Ovary (tissue), 3 donors: ENCODE measurements at regions not wholly inside any gene's neighbourhood (a gene's known extent, or its start where the extent isn't known, plus 50 kb on each side); places are given as distances from the start of the nearest gene placed in this dataset.

Experiments used
- POLR2A ChIP-seq: fragments of 450-650 bp; IDR thresholded peaks from one replicate; pipeline ENCODE4 v1.6.1; 2017; ENCODE audit warnings: antibody characterized with exemption, mild to moderate bottlenecking, moderate library complexity
- TF ChIP-seq, protein P1 (sequence below), 3 donors: fragments of 450-650 bp in 2 of 3; fragments of 200-600 bp in 1 of 3; IDR thresholded peaks; one replicate each; pipeline versions ENCODE4 v1.5.1 to v1.8.0; 2016 to 2022; ENCODE audit warnings: antibody characterized with exemption in 3 of 3, mild to moderate bottlenecking in 1 of 3
- donor health status: DM: no; HTN: no; CAD: no.

DNA sequence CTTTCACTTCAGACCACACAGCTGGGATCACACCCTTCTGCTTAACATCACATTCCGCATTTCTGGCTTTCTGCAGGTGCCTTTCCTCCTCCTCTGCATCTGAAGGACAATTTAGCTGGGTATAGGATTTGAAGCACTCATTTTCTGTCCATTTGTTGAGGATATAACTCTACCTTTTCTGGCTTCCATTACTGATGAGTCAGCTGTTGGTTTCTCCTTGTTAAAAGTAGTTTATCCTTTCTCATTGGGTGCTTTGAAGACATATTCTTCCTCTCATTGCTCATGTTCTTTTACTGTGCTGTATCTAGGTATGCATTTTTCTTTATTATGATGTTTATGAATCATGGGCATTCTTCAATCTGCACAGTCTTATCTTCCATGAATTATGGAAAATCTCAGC lies 199.3 kb upstream of the SOX1 start:
- TF ChIP-seq, protein P1, sequence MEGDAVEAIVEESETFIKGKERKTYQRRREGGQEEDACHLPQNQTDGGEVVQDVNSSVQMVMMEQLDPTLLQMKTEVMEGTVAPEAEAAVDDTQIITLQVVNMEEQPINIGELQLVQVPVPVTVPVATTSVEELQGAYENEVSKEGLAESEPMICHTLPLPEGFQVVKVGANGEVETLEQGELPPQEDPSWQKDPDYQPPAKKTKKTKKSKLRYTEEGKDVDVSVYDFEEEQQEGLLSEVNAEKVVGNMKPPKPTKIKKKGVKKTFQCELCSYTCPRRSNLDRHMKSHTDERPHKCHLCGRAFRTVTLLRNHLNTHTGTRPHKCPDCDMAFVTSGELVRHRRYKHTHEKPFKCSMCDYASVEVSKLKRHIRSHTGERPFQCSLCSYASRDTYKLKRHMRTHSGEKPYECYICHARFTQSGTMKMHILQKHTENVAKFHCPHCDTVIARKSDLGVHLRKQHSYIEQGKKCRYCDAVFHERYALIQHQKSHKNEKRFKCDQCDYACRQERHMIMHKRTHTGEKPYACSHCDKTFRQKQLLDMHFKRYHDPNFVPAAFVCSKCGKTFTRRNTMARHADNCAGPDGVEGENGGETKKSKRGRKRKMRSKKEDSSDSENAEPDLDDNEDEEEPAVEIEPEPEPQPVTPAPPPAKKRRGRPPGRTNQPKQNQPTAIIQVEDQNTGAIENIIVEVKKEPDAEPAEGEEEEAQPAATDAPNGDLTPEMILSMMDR (IDR thresholded peaks at IDR 0.05), result no peak
- TF ChIP-seq POLR2A, result no peak
